ENCODE measurements at regions not wholly inside any gene's neighbourhood (a gene's known extent, or its start where the extent isn't known, plus 50 kb on each side); places are given as distances from the start of the nearest gene placed in this dataset.

- TF ChIP-seq CTCF (IDR thresholded peaks at IDR 0.05; ENCODE audit: low read depth, low read length, poor library complexity, severe bottlenecking): no peak
- no peak for TF ChIP-seq EZH2phosphoT487 (IDR thresholded peaks at IDR 0.05; ENCODE audit: borderline replicate concordance, low read length)
Measured at GRCh38 chr20:48478806-48479585, 348.8 kb downstream of the PREX1 start.
